ENCODE measurements at regions not wholly inside any gene's neighbourhood (a gene's known extent, or its start where the extent isn't known, plus 50 kb on each side); places are given as distances from the start of the nearest gene placed in this dataset.

DNA sequence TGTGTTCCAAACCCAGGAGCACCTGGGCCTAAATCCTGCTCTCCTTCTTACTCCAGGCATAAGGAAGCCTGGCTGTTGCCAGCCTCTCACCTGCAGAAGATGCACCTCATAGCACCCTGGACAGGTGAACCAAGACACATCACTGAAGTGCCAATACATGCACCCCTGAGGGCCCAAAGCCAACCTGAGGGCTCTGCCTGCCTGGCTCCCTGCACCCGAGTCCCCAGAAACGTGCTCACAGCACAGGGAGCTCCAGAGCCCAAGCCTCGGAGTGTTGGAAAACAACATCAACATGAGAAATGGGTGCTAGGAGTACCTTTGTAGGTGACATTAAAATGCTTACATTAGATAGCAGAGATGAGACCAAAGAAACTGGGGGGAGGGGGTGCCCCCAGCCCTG is 96.3 kb upstream of the RAB6C start:
- H3K79me2 ChIP-seq (ENCODE audit: low read length), result no peaks in the 10 kb centered on the region
- no peak overlapping the region for H3K4me2 ChIP-seq (ENCODE audit: low read length)
- no peaks in the 10 kb centered on the region for H3K9me3 ChIP-seq (ENCODE audit: insufficient read depth, low read length)
- H2AFZ ChIP-seq (ENCODE audit: low read depth, low read length), result no peak overlapping the region
- H3K4me1 ChIP-seq (ENCODE audit: low read length), result no peaks in the 10 kb centered on the region
- no peaks in the 10 kb centered on the region for H3K27me3 ChIP-seq (ENCODE audit: low read depth, low read length)
- no peak overlapping the region for H3K27ac ChIP-seq (ENCODE audit: low read length)
- no peaks in the 10 kb centered on the region for H4K20me1 ChIP-seq (ENCODE audit: insufficient read depth, low read length)
- no peaks in the 10 kb centered on the region for H3K36me3 ChIP-seq (replicated peaks; ENCODE audit: low read depth, low read length)
- no peak overlapping the region for H3K9ac ChIP-seq (ENCODE audit: low read length)
- TF ChIP-seq EZH2phosphoT487 (IDR thresholded peaks at IDR 0.05; ENCODE audit: low read depth), result no peak
- TF ChIP-seq, protein P1, sequence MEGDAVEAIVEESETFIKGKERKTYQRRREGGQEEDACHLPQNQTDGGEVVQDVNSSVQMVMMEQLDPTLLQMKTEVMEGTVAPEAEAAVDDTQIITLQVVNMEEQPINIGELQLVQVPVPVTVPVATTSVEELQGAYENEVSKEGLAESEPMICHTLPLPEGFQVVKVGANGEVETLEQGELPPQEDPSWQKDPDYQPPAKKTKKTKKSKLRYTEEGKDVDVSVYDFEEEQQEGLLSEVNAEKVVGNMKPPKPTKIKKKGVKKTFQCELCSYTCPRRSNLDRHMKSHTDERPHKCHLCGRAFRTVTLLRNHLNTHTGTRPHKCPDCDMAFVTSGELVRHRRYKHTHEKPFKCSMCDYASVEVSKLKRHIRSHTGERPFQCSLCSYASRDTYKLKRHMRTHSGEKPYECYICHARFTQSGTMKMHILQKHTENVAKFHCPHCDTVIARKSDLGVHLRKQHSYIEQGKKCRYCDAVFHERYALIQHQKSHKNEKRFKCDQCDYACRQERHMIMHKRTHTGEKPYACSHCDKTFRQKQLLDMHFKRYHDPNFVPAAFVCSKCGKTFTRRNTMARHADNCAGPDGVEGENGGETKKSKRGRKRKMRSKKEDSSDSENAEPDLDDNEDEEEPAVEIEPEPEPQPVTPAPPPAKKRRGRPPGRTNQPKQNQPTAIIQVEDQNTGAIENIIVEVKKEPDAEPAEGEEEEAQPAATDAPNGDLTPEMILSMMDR (IDR thresholded peaks at IDR 0.05; ENCODE audit: low read depth, low read length), result no peak
- H3K4me3 ChIP-seq (ENCODE audit: low read length), result no peak overlapping the region

DNA sequence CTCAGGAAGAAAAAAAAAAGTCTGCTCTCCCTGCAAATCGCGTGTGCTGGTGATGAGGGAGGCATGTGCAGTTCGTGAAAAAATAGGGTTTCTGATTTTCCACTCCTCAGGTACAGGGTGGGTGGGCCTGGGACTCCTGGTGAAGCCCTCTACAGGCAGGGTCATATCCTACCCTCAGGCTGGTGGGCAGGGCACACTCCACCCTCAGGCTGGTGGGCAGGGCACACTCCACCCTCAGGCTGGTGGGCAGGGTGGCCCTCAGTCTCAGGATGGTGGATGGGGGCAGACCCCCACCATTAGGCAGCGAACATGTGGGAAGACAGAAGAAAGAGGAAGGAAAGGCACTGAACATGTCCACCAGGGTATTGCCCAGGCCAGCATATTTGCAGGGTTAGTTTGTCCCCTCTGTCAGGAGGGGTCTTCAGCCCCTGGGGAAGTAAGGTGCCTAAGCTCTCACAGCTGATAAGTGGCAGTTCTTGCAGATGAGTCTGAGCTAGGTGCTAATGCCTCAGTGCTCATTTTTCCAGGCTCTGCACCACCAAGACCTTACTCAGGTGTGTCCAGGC is 95.2 kb upstream of the RAB6C start:
- H3K9me3 ChIP-seq (ENCODE audit: insufficient read depth, low read length), result no peaks in the 10 kb centered on the region
- no peaks in the 10 kb centered on the region for H3K36me3 ChIP-seq (replicated peaks; ENCODE audit: low read depth, low read length)
- no peaks in the 10 kb centered on the region for H4K20me1 ChIP-seq (ENCODE audit: insufficient read depth, low read length)
- no peak overlapping the region for H3K4me2 ChIP-seq (ENCODE audit: low read length)
- no peak overlapping the region for H2AFZ ChIP-seq (ENCODE audit: low read depth, low read length)
- no peaks in the 10 kb centered on the region for H3K4me1 ChIP-seq (ENCODE audit: low read length)
- no peak overlapping the region for H3K9ac ChIP-seq (ENCODE audit: low read length)
- no peaks in the 10 kb centered on the region for H3K79me2 ChIP-seq (ENCODE audit: low read length)
- H3K27me3 ChIP-seq (ENCODE audit: low read depth, low read length), result peaks cover 7% of the 10 kb centered on the region; the same call in 1 of the 2 replicates
- H3K4me3 ChIP-seq (ENCODE audit: low read length), result no peak overlapping the region
- TF ChIP-seq EZH2phosphoT487 (IDR thresholded peaks at IDR 0.05; ENCODE audit: low read depth), result no peak
- TF ChIP-seq, protein P1 (IDR thresholded peaks at IDR 0.05; ENCODE audit: low read depth, low read length), result no peak
- no peak overlapping the region for H3K27ac ChIP-seq (ENCODE audit: low read length)

DNA sequence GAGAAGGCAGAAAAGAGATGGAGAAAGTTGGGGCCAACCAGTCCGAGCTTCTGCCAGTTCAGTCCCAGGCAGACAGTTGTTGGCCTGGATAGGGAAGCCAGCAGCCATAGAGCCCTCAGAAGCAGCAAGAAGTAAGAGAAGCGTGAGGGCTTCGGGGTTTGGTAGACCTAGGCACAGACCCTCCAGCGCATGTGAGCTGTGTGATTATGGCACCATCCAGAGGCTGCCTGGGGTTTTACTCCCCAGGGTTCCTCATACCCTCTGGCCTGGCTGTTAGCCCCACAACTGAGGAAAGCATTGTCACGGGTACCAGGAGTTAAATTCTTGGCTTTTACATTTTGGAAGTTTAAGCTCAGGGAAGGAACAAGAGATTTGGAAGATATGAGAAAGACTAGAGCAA is 93.7 kb upstream of the RAB6C start:
- no peak overlapping the region for H3K4me3 ChIP-seq (ENCODE audit: low read length)
- H3K4me2 ChIP-seq (ENCODE audit: low read length), result no peak overlapping the region
- no peak for TF ChIP-seq EZH2phosphoT487 (IDR thresholded peaks at IDR 0.05; ENCODE audit: low read depth)
- TF ChIP-seq, protein P1 (IDR thresholded peaks at IDR 0.05; ENCODE audit: low read depth, low read length), result peak; percentile 39
- peaks cover 14% of the 10 kb centered on the region; the same call in 1 of the 2 replicates for H3K27me3 ChIP-seq (ENCODE audit: low read depth, low read length)
- no peaks in the 10 kb centered on the region for H3K36me3 ChIP-seq (replicated peaks; ENCODE audit: low read depth, low read length)
- H4K20me1 ChIP-seq (ENCODE audit: insufficient read depth, low read length), result no peaks in the 10 kb centered on the region
- no peak overlapping the region for H3K27ac ChIP-seq (ENCODE audit: low read length)
- no peaks in the 10 kb centered on the region for H3K79me2 ChIP-seq (ENCODE audit: low read length)
- no peak overlapping the region for H3K9ac ChIP-seq (ENCODE audit: low read length)
- H3K4me1 ChIP-seq (ENCODE audit: low read length), result no peaks in the 10 kb centered on the region
- no peak overlapping the region for H2AFZ ChIP-seq (ENCODE audit: low read depth, low read length)
- H3K9me3 ChIP-seq (ENCODE audit: insufficient read depth, low read length), result no peaks in the 10 kb centered on the region

DNA sequence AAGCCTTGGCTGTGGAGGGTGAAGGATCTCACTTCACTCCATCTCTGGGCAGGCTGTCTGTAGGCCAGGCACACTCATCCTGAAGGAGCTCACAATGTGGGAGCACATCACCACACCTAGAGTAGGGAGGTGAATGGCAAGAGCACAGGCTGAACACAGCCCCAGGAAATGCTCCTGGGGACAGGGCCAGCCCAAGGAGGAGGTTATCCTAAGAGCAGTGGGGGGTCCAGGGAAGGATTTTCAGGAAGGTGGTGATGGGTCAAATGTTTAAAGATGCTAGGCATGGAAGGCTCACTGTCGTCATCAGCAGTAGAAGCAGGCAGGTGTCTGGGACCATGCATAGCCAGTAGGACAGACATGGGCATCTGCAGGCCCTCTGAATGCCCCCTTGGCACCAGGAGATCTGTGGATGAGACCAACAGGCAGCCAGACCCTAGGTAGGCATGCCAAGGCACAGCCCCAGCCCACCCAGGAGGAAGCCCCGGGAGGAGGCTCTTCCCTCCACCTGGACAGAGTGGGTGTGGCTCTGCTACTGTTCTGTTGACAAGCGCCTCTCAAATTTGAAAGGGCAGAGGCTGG is 91.7 kb upstream of the RAB6C start:
- Histone ChIP-seq H3K27me3 (ENCODE audit: low read depth, low read length) (peaks cover 14% of the 10 kb centered on the region; the same call in 1 of the 2 replicates), H2AFZ (ENCODE audit: low read depth, low read length) (no peak overlapping the region), H3K27ac (ENCODE audit: low read length) (no peak overlapping the region), H4K20me1 (ENCODE audit: insufficient read depth, low read length) (no peaks in the 10 kb centered on the region), H3K4me1 (ENCODE audit: low read length) (no peaks in the 10 kb centered on the region), H3K4me3 (ENCODE audit: low read length) (no peak overlapping the region), H3K36me3 (replicated peaks; ENCODE audit: low read depth, low read length) (no peaks in the 10 kb centered on the region), H3K79me2 (ENCODE audit: low read length) (no peaks in the 10 kb centered on the region), H3K4me2 (ENCODE audit: low read length) (no peak overlapping the region), H3K9me3 (ENCODE audit: insufficient read depth, low read length) (no peaks in the 10 kb centered on the region), H3K9ac (ENCODE audit: low read length) (no peak overlapping the region)
- TF ChIP-seq EZH2phosphoT487 (IDR thresholded peaks at IDR 0.05; ENCODE audit: low read depth), result no peak
- TF ChIP-seq, protein P1 (IDR thresholded peaks at IDR 0.05; ENCODE audit: low read depth, low read length), result no peak
